IMR-90 (cell line): ENCODE measurements at regions not wholly inside any gene's neighbourhood (a gene's known extent, or its start where the extent isn't known, plus 50 kb on each side); places are given as distances from the start of the nearest gene placed in this dataset.

Experiments
- ATAC-seq: fragments of 200-7000 bp; cut with Tn5 transposase; 2 replicates; pipeline ENCODE4 v1.9.1; 2020; ENCODE audit warnings: low read depth, mild to moderate bottlenecking, moderate library complexity
- BruUV-seq: library from RNA; stranded (reverse); fragments of 400-500 nt; replicated peaks from 2 replicates; lab custom pipeline; 2021; lab: Mats Ljungman, UMichigan
- CTCF ChIA-PET: fragments of 300-600 bp; formaldehyde crosslinking; extraction: SDS; loops from one replicate; lab custom pipeline; 2021; ENCODE audit warnings: antibody characterized with exemption; lab: Yijun Ruan, JAX
- POLR2A ChIA-PET: fragments of 300-600 bp; sonication (Branson Sonifier 250); formaldehyde crosslinking; loops from one replicate; lab custom pipeline; 2022; ENCODE audit warnings: antibody characterized with exemption; ENCODE audit not compliant: unreplicated experiment; lab: Charles Lee
- DNase-seq: peaks from one replicate; pipeline ENCODE4 v3.0.0; 2013
- H2AFZ ChIP-seq: replicated peaks from 2 replicates; pipeline ENCODE3; 2013; ENCODE audit warnings: low read length, mild to moderate bottlenecking; ENCODE audit not compliant: poor library complexity
- H2AK5ac ChIP-seq: 2 replicates; pipeline ENCODE4 v1.6.1; 2013; ENCODE audit warnings: low read depth, low read length, inconsistent platforms
- H2AK9ac ChIP-seq: replicated peaks from 2 replicates; pipeline ENCODE3; 2013; ENCODE audit warnings: mild to moderate bottlenecking, low read depth, low read length, moderate library complexity; ENCODE audit not compliant: poor library complexity
- H2BK120ac ChIP-seq: 2 replicates; pipeline ENCODE4 v1.6.1; 2013; ENCODE audit warnings: low read depth, low read length, inconsistent platforms
- H2BK15ac ChIP-seq: 3 replicates; pipeline ENCODE4 v1.6.1; 2013; ENCODE audit warnings: low read depth, low read length, inconsistent platforms
- H2BK20ac ChIP-seq: 2 replicates; pipeline ENCODE4 v1.6.1; 2013; ENCODE audit warnings: low read depth, mild to moderate bottlenecking, inconsistent platforms, low read length, moderate library complexity
- H2BK5ac ChIP-seq: 2 replicates; pipeline ENCODE4 v1.6.1; 2013; ENCODE audit warnings: mild to moderate bottlenecking, low read depth, low read length, inconsistent platforms; ENCODE audit not compliant: poor library complexity, severe bottlenecking
- H3K14ac ChIP-seq: replicated peaks from 2 replicates; pipeline ENCODE4 v1.6.1; 2013; ENCODE audit warnings: low read depth, low read length, inconsistent platforms
- H3K18ac ChIP-seq: 2 replicates; pipeline ENCODE4 v1.6.1; 2013; ENCODE audit warnings: low read depth, low read length, control low read depth
- H3K23ac ChIP-seq: 2 replicates; pipeline ENCODE4 v1.6.1; 2013; ENCODE audit warnings: low read depth, low read length, inconsistent platforms
- H3K27ac ChIP-seq: 2 replicates; pipeline ENCODE4 v1.5.1; 2013; ENCODE audit warnings: mild to moderate bottlenecking, control low read depth, low read length; ENCODE audit not compliant: insufficient read depth
- H3K27me3 ChIP-seq: 2 replicates; pipeline ENCODE4 v1.6.1; 2013; ENCODE audit warnings: low read length; ENCODE audit not compliant: control insufficient read depth, insufficient read depth
- H3K36me3 ChIP-seq: 2 replicates; pipeline ENCODE4 v1.6.1; 2013; ENCODE audit warnings: low read length, mixed read lengths; ENCODE audit not compliant: control insufficient read depth, insufficient read depth
- H3K4ac ChIP-seq: 2 replicates; pipeline ENCODE4 v1.6.1; 2013; ENCODE audit warnings: low read depth, low read length, inconsistent platforms
- H3K4me1 ChIP-seq: 2 replicates; pipeline ENCODE4 v1.6.1; 2013; ENCODE audit warnings: low read length, mixed read lengths; ENCODE audit not compliant: control insufficient read depth, insufficient read depth
- H3K4me2 ChIP-seq: 2 replicates; pipeline ENCODE4 v1.6.1; 2013; ENCODE audit warnings: low read depth, mild to moderate bottlenecking, control low read depth, low read length, moderate library complexity
- H3K4me3 ChIP-seq: 2 replicates; pipeline ENCODE4 v1.5.1; 2013; ENCODE audit warnings: low read depth, mild to moderate bottlenecking, control low read depth, low read length, moderate library complexity; ENCODE audit not compliant: insufficient read depth
- H3K56ac ChIP-seq: 2 replicates; pipeline ENCODE4 v1.6.1; 2013; ENCODE audit warnings: low read length, inconsistent platforms; ENCODE audit not compliant: insufficient read depth; ENCODE audit errors: extremely low read depth
- H3K79me1 ChIP-seq, 2 experiments: 2 replicates each; pipeline ENCODE4 v1.6.1; 2013; ENCODE audit warnings: low read length in 2 of 2, inconsistent platforms in 1 of 2, low read depth in 1 of 2
- H3K9ac ChIP-seq: 2 replicates; pipeline ENCODE4 v1.6.1; 2013; ENCODE audit warnings: low read depth, low read length, control low read depth
- H3K9me1 ChIP-seq: 2 replicates; pipeline ENCODE4 v1.6.1; 2013; ENCODE audit warnings: low read length, inconsistent platforms; ENCODE audit not compliant: insufficient read depth
- H3K9me3 ChIP-seq: 2 replicates; pipeline ENCODE4 v1.6.1; 2013; ENCODE audit warnings: low read length; ENCODE audit not compliant: control insufficient read depth, insufficient read depth
- H4K20me1 ChIP-seq: 2 replicates; pipeline ENCODE4 v1.6.1; 2013; ENCODE audit warnings: low read length, inconsistent platforms; ENCODE audit not compliant: insufficient read depth
- H4K5ac ChIP-seq: 2 replicates; pipeline ENCODE4 v1.6.1; 2013; ENCODE audit warnings: mild to moderate bottlenecking, low read depth, low read length, control low read depth
- H4K8ac ChIP-seq, 2 experiments: 2 replicates each; pipeline ENCODE4 v1.6.1; 2013; ENCODE audit warnings: low read depth in 2 of 2, low read length in 2 of 2, control low read depth in 1 of 2, inconsistent platforms in 1 of 2
- H4K91ac ChIP-seq: 2 replicates; pipeline ENCODE4 v1.6.1; 2013; ENCODE audit warnings: low read depth, low read length, inconsistent platforms; ENCODE audit not compliant: insufficient read depth
- BHLHE40 ChIP-seq: fragments of 150-350 bp; IDR thresholded peaks from 2 replicates; pipeline ENCODE4 v1.6.1; 2016; ENCODE audit warnings: mild to moderate bottlenecking, low read depth, low read length
- CEBPB ChIP-seq: IDR thresholded peaks from 2 replicates; pipeline ENCODE4 v1.6.1; 2012; ENCODE audit warnings: low read depth, low read length, improper control_type of control experiment
- CHD1 ChIP-seq: IDR thresholded peaks from 2 replicates; pipeline ENCODE4 v1.6.1; 2012; ENCODE audit warnings: low read depth, low read length, improper control_type of control experiment
- CTCF ChIP-seq: conservative IDR thresholded peaks from 2 replicates; pipeline ENCODE4 v1.5.1; 2012; ENCODE audit warnings: mild to moderate bottlenecking, low read depth, low read length, improper control_type of control experiment
- ELK1 ChIP-seq: fragments of 150-350 bp; IDR thresholded peaks from 2 replicates; pipeline ENCODE4 v1.6.1; 2016; ENCODE audit warnings: low read depth, mild to moderate bottlenecking, low read length, moderate library complexity, borderline replicate concordance
- FOS ChIP-seq: fragments of 150-350 bp; IDR thresholded peaks from 2 replicates; pipeline ENCODE4 v1.6.1; 2016; ENCODE audit warnings: low read depth, low read length
- MAFK ChIP-seq: IDR thresholded peaks from 2 replicates; pipeline ENCODE4 v1.6.1; 2012; ENCODE audit warnings: low read depth, low read length, improper control_type of control experiment
- MAZ ChIP-seq: IDR thresholded peaks from 2 replicates; pipeline ENCODE4 v1.6.1; 2012; ENCODE audit warnings: low read depth, mild to moderate bottlenecking, low read length, improper control_type of control experiment, moderate library complexity, borderline replicate concordance
- MXI1 ChIP-seq: IDR thresholded peaks from 2 replicates; pipeline ENCODE4 v1.6.1; 2012; ENCODE audit warnings: low read depth, mild to moderate bottlenecking, low read length, moderate library complexity, borderline replicate concordance
- NFE2L2 ChIP-seq: fragments of 150-350 bp; IDR thresholded peaks from 2 replicates; pipeline ENCODE4 v1.6.1; 2016; ENCODE audit warnings: low read depth, mild to moderate bottlenecking, low read length
- POLR2A ChIP-seq: IDR thresholded peaks from 2 replicates; pipeline ENCODE4 v1.6.1; 2012; ENCODE audit warnings: mild to moderate bottlenecking, low read depth, low read length
- RAD21 ChIP-seq: IDR thresholded peaks from 2 replicates; pipeline ENCODE4 v1.6.1; 2012; ENCODE audit warnings: low read length, improper control_type of control experiment
- RCOR1 ChIP-seq: IDR thresholded peaks from 2 replicates; pipeline ENCODE4 v1.6.1; 2012; ENCODE audit warnings: mild to moderate bottlenecking, low read length, improper control_type of control experiment; ENCODE audit not compliant: insufficient replicate concordance
- RFX5 ChIP-seq: IDR thresholded peaks from 2 replicates; pipeline ENCODE4 v1.8.0; 2012; ENCODE audit warnings: low read depth, mild to moderate bottlenecking, low read length, moderate library complexity
- SMC3 ChIP-seq: fragments of 150-350 bp; IDR thresholded peaks from 2 replicates; pipeline ENCODE4 v1.6.1; 2016; ENCODE audit warnings: low read depth, mild to moderate bottlenecking, antibody characterized with exemption, low read length, moderate library complexity
- WGBS, 2 experiments: methylation state at CpG; one replicate each; pipeline versions ENCODE4 v1.1.5 to v1.1.7; 2013; ENCODE audit warnings: missing lambda C conversion rate in 2 of 2; ENCODE audit not compliant: insufficient read length in 1 of 2; ENCODE audit errors: extremely low coverage in 2 of 2; 5-methylcytosine and 5-hydroxymethylcytosine counted together
- dilution Hi-C: fragments of 300-500 bp; cut with HindIII; formaldehyde crosslinking; loops from one replicate; pipeline ENCODE4 v1.14.3; 2018; ENCODE audit warnings: low sequenced_read_pairs; ENCODE audit not compliant: unreplicated experiment
- in situ Hi-C: fragments of 300-500 bp; cut with MboI; formaldehyde crosslinking; loops from 3 replicates; pipeline ENCODE4 v1.14.3; 2019; ENCODE audit warnings: low sequenced_read_pairs, inconsistent platforms, mixed read lengths
- intact Hi-C: fragments of 100-400 bp; cut with micrococcal nuclease; formaldehyde crosslinking; loops from 2 replicates; pipeline ENCODE4 v1.10.0; 2022

- no peak for ATAC-seq
- Histone ChIP-seq H3K27me3 (no peaks in the 10 kb centered on the region), H3K79me1 (no peaks in the 10 kb centered on the region), H4K20me1 (no peaks in the 10 kb centered on the region), H3K4ac (no peak overlapping the region), H2BK15ac (no peak overlapping the region), H3K36me3 (no peaks in the 10 kb centered on the region), H3K9ac (no peak overlapping the region), H3K14ac (no peak overlapping the region), H4K5ac (no peak overlapping the region), H4K8ac (no peak overlapping the region), H3K9me3 (peaks cover 49% of the 10 kb centered on the region), H4K91ac (no peak overlapping the region), H3K4me1 (no peaks in the 10 kb centered on the region), H2AK5ac (no peak overlapping the region), H2BK120ac (no peak overlapping the region), H3K4me3 (no peak overlapping the region), H2BK20ac (no peak overlapping the region), H3K18ac (no peak overlapping the region), H3K9me1 (no peaks in the 10 kb centered on the region), H3K4me2 (no peak overlapping the region), H3K56ac (no peak overlapping the region), H2BK5ac (no peak overlapping the region), H2AFZ (no peak overlapping the region), H3K27ac (no peak overlapping the region), H3K23ac (no peak overlapping the region), H2AK9ac (no peak overlapping the region)
- 47% methylated on average over 6 of the region's 7 CpGs; no CpG with 5 or more reads in 1 of the 2 experiments for WGBS, 2 experiments
- no peak for DNase-seq
- CTCF ChIA-PET, result no interaction called here
- no TSS peak for BruUV-seq
- intact Hi-C loops, result no loop called here
- dilution Hi-C loops, result no loop called here
- POLR2A ChIA-PET, result no interaction called here
- no peak for TF ChIP-seq CTCF
- no peak for TF ChIP-seq MAFK
- no peak for TF ChIP-seq POLR2A
- no peak for TF ChIP-seq ELK1
- TF ChIP-seq RAD21, result no peak
- TF ChIP-seq NFE2L2, result no peak
- TF ChIP-seq CEBPB, result no peak
- TF ChIP-seq RCOR1, result no peak
- TF ChIP-seq CHD1, result no peak
- TF ChIP-seq MAZ, result no peak
- TF ChIP-seq BHLHE40, result no peak
- no peak for TF ChIP-seq FOS
- no peak for TF ChIP-seq RFX5
- no peak for TF ChIP-seq SMC3
- no peak for TF ChIP-seq MXI1
- in situ Hi-C loops, result no loop called here
Measured at GRCh38 chr18:78586586-78586985, 393.0 kb upstream of the SALL3 start.
